HAP-1 (cell line): ENCODE measurements at regions not wholly inside any gene's neighbourhood (a gene's known extent, or its start where the extent isn't known, plus 50 kb on each side); places are given as distances from the start of the nearest gene placed in this dataset.

Experiments
- DNase-seq, 2 experiments: peaks; one replicate each; pipeline ENCODE4 v3.0.0-alpha.2; 2016 to 2020; ENCODE audit warnings: low spot score in 2 of 2
- H3K27me3 ChIP-seq: fragments of 250-450 bp; sonication (Bioruptor Pico); 2 replicates; pipeline ENCODE4 v1.5.1; 2020; ENCODE audit warnings: low read depth, mild to moderate bottlenecking, moderate library complexity
- H3K36me3 ChIP-seq: fragments of 250-450 bp; sonication (Bioruptor Pico); replicated peaks from 2 replicates; pipeline ENCODE4 v1.5.1; 2020; ENCODE audit warnings: mild to moderate bottlenecking
- H3K4me1 ChIP-seq: fragments of 250-450 bp; sonication (Bioruptor Pico); 2 replicates; pipeline ENCODE4 v1.5.1; 2020; ENCODE audit warnings: mild to moderate bottlenecking
- H3K4me3 ChIP-seq: fragments of 250-450 bp; sonication (Bioruptor Pico); 2 replicates; pipeline ENCODE4 v1.5.1; 2020; ENCODE audit warnings: mild to moderate bottlenecking, moderate library complexity
- H3K9me3 ChIP-seq: fragments of 250-450 bp; sonication (Bioruptor Pico); 2 replicates; pipeline ENCODE4 v1.5.1; 2020; ENCODE audit warnings: mild to moderate bottlenecking, moderate library complexity
- in situ Hi-C: fragments of 300-500 bp; cut with MboI; formaldehyde crosslinking; loops from 3 replicates; pipeline ENCODE4 v1.14.3; 2020; ENCODE audit warnings: low sequenced_read_pairs, inconsistent platforms, mixed read lengths

DNA sequence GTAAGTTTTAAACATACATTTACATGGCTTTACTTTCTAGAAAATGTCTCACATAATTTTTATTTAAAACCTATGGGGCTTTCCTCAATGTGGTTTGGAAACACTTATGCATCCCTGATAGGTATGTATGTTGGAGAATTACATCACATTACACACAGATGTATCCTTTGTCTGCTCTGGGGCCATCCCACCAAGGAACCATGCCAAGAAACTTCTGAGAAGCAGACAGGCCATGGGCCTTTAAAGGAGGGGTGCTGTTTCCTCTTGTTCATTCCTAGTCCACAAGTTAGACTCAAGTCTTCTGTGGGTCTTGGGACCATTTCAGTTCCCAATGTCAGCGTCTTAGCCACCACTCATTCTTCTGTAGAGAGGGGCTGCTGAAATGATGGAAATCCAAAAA is 162.0 kb upstream of the SETBP1 start:
- H3K4me3 ChIP-seq, result no peak overlapping the region
- in situ Hi-C loops, result no loop called here

DNA sequence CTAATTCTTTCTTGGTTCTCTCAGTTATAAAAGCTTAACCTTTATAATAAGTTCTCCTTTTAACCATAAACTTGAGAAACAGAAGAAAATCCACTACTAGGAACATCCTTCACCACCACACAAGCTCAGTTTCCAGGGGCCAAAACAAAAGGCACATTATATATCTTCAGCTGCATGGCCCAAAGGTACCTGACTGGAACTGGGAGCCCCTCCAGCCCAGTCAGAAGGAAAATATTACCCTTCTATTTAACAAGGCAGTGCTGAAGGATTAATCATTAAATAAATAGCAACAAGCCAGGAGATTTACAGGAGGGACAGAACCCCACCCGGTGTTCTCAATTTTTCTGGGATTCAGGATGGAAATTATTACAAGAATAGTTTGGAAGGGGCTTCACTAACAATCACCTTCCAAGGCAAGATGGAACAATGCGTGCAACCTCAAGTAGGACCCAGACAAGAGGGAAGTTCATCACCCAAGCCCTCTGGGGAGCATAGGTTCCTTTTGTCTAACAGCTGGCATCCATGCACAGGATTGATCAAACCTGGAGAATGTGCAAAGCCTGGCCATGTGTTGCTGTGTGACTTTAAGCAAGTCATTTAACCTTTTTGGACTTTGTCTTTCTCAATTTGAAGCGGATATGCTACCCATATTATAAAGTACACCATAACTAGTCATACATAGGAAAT is 159.6 kb upstream of the SETBP1 start:
- Histone ChIP-seq H3K36me3 (no peaks in the 10 kb centered on the region), H3K4me1 (no peaks in the 10 kb centered on the region), H3K9me3 (no peaks in the 10 kb centered on the region), H3K4me3 (no peak overlapping the region), H3K27me3 (no peaks in the 10 kb centered on the region)
- in situ Hi-C loops, result no loop called here
- no peak for DNase-seq

More for the DNA sequence above, 162.0 kb upstream of the SETBP1 start:
- H3K27me3 ChIP-seq, result no peaks in the 10 kb centered on the region
- no peaks in the 10 kb centered on the region for H3K9me3 ChIP-seq
- H3K4me1 ChIP-seq, result no peaks in the 10 kb centered on the region
- no peak for DNase-seq
- H3K36me3 ChIP-seq, result no peaks in the 10 kb centered on the region

DNA sequence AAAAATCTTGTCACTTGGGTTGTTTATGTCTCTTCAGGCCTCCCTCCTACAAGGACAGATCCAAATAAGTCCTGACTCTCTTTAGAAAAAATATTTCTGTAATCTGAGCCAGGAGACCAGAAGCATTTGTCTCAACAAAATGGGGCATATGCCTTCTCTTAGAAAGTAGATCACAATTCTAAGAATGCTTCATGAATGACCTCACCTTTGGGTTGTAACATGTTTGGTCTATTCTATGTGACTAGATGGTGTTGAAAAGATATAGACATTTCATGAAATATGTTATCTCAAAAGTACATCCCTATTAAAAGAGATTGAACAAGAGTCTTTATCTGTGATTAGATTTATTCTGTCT is 159.0 kb upstream of the SETBP1 start:
- Histone ChIP-seq H3K4me3 (no peak overlapping the region), H3K9me3 (no peaks in the 10 kb centered on the region), H3K27me3 (no peaks in the 10 kb centered on the region), H3K4me1 (no peaks in the 10 kb centered on the region), H3K36me3 (no peaks in the 10 kb centered on the region)
- no peak for DNase-seq
- in situ Hi-C loops, result no loop called here

DNA sequence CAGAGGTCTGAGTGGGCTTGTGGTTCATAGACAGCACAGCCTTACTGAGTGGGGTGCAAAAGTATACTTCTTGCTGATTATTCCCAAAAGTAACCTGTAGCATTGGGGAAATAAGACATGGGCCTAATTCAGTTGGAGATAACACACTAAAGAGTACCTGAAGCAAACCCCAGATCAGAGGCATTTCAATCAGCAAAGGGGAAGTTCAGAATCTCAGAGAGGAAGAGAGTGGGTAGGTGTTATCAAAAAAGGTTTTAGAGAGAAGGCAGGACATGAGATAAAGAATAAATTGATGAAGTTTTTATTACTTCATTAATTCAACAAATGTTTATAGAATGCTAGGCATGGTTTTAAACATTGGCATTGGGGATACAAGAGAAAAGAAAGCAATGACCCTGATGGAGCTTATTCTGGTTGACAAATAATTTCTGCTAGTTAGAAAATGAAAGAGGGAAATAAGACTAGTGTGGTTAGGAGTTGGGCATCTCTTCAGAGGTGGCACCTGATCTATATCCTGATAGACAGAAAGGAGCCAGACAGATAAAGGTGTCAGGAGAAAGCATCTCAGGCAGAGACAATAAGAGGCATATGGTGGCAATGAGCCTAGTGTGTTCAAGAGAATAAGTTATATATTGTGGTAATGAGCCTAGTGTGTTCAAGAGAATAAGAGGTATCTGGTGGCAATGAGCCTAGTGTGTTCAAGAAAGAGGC is 153.8 kb upstream of the SETBP1 start:
- Histone ChIP-seq H3K27me3 (no peaks in the 10 kb centered on the region), H3K4me1 (no peaks in the 10 kb centered on the region), H3K36me3 (no peaks in the 10 kb centered on the region), H3K4me3 (no peak overlapping the region), H3K9me3 (no peaks in the 10 kb centered on the region)
- no peak for DNase-seq
- in situ Hi-C loops, result no loop called here

DNA sequence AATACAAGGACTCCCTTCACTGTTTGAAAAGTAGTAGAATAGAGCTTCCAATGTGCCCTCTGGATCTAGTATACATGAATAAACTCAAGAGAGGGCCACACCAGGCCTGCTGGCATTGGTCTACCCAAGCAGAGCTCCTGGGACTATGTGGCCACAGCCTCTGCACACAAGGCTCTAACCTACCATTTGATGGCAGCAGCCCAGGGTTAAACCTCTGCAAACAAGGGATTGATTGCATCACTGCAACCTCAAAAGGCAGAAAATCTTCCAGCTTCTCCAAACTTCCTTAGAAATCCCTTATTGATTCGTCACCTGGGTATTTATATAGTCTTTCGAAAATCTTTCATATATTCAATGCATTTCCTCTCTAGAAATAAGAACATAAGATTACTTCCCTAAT is 147.6 kb upstream of the SETBP1 start:
- Histone ChIP-seq H3K4me3 (no peak overlapping the region), H3K4me1 (no peaks in the 10 kb centered on the region), H3K9me3 (no peaks in the 10 kb centered on the region), H3K27me3 (no peaks in the 10 kb centered on the region), H3K36me3 (no peaks in the 10 kb centered on the region)
- in situ Hi-C loops, result no loop called here
- DNase-seq, result no peak

DNA sequence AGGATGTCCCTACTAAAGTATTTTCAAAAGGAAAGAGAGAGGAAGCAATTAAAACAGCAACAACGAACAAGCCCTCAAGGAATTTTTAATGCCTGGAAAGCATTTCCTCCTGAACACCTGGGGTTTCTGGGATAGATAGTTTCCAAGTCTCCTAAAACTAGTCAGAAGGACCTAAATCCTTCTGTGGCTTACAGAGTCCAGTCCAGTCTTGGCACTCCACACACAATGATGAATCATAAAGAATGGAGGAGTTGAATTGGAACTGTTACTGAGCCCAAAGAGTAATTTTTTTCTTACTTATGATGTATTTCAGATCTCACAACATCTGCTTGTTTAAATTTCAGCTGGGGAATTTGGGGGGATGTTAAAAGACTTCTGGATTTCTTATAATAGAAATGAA is 144.6 kb upstream of the SETBP1 start:
- H3K27me3 ChIP-seq, result no peaks in the 10 kb centered on the region
- no peak overlapping the region for H3K4me3 ChIP-seq
- no peaks in the 10 kb centered on the region for H3K4me1 ChIP-seq
- no peaks in the 10 kb centered on the region for H3K36me3 ChIP-seq
- H3K9me3 ChIP-seq, result no peaks in the 10 kb centered on the region
- in situ Hi-C loops, result no loop called here
- DNase-seq, result no peak

DNA sequence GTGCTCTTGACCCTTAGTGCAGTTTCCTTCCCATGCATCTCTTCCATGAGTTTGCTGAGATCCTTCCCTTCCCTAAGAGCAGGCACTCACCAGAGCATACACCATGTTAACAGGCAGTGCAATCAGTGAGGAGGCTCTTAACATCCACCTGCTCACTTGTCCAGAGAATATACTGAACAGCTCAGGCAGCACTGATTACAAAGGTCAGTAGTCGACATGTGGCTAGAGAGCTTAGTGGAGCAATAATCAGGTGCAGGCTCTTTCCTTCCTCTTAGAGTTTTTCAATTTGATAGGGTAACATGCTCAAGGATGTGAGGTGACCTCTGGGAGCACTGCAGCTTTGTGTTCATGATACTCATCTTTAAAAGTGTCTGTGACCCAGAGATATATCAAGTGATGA is 144.1 kb upstream of the SETBP1 start:
- Histone ChIP-seq H3K4me1 (no peaks in the 10 kb centered on the region), H3K9me3 (no peaks in the 10 kb centered on the region), H3K36me3 (no peaks in the 10 kb centered on the region), H3K4me3 (no peak overlapping the region), H3K27me3 (no peaks in the 10 kb centered on the region)
- in situ Hi-C loops, result no loop called here
- no peak for DNase-seq

DNA sequence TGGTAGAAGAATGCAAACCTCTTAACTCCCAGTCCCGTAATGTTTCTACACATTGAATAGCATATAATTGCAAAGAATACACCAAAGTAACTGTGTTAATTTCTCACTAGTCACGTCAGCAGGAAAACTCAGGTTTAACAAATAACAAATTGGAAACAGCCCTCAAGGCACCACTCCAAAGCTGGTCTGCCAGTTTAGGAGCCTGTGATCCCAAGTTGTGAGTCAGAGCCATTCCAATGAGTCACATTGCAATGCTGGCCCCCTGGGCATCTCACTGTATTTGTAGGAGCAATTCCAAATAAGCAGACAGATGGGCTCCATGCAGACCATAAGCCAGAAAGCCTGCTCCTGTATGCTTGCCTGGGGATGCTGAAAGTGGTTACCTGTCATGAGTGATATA is 143.2 kb upstream of the SETBP1 start:
- no peaks in the 10 kb centered on the region for H3K9me3 ChIP-seq
- H3K4me1 ChIP-seq, result no peaks in the 10 kb centered on the region
- no peak overlapping the region for H3K4me3 ChIP-seq
- in situ Hi-C loops, result no loop called here
- no peak for DNase-seq
- H3K27me3 ChIP-seq, result no peaks in the 10 kb centered on the region
- H3K36me3 ChIP-seq, result no peaks in the 10 kb centered on the region

DNA sequence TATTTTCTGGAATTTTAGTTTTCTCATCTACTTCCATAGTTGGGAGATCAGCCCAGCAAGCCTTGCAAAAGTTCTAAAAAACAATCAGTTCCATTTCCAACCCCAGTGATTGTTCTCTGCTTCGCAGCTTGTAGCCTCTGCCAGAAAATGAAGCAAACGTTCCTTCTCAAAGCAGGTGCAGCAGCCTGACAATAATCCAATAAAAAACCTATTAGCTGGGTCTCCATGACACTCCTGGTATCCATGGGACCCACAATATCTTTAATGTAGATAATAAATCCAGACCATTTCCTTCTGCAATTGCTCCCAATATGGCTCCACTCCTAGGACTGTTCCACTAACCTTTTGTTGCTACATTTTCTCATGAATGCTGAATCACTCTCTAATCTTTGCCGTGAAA is 140.8 kb upstream of the SETBP1 start:
- Histone ChIP-seq H3K4me3 (no peak overlapping the region), H3K9me3 (no peaks in the 10 kb centered on the region), H3K36me3 (no peaks in the 10 kb centered on the region), H3K27me3 (no peaks in the 10 kb centered on the region), H3K4me1 (no peaks in the 10 kb centered on the region)
- in situ Hi-C loops, result no loop called here
- no peak for DNase-seq

DNA sequence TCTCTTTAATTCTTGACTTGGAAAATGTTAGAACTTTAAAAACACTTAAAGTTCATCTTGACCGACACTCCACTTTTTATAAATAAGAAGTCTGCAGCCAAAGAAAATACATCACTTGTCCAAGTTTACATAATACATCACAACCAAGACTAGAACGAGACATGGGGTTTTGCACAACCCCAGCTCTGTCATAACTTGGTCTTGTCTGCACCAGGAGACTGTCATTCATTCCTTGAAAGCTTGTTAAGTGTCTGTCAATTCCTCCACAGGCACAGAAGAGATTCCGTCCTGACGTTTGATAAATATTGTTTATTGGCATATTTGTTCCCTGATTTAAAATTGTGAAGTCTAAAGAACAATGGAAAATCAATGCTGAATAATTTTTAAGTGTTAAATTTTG is 139.5 kb upstream of the SETBP1 start:
- H3K36me3 ChIP-seq, result no peaks in the 10 kb centered on the region
- in situ Hi-C loops, result no loop called here
- no peaks in the 10 kb centered on the region for H3K27me3 ChIP-seq
- no peaks in the 10 kb centered on the region for H3K4me1 ChIP-seq
- no peak overlapping the region for H3K4me3 ChIP-seq
- H3K9me3 ChIP-seq, result no peaks in the 10 kb centered on the region
- no peak for DNase-seq

DNA sequence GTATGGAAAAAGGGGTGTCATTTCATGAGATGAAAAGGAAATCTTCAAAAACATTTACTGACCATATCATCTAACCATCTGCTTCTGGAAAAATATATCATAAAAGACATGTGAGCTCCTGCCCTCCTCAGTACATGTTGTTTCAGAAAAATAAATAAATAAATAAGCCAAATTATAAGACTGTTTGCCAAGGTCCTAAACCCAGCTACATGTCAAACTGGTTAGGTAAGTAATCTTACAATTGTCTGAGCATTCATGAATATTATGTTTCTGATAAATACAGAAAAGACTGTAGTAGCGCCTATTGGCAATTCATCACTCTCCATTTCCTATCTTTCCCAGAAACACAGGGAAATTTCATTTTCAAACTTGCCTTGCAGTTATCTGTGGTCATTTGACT is 138.9 kb upstream of the SETBP1 start:
- H3K4me3 ChIP-seq, result no peak overlapping the region
- in situ Hi-C loops, result no loop called here
- no peaks in the 10 kb centered on the region for H3K27me3 ChIP-seq
- no peaks in the 10 kb centered on the region for H3K9me3 ChIP-seq
- no peak for DNase-seq
- H3K4me1 ChIP-seq, result no peaks in the 10 kb centered on the region
- no peaks in the 10 kb centered on the region for H3K36me3 ChIP-seq

DNA sequence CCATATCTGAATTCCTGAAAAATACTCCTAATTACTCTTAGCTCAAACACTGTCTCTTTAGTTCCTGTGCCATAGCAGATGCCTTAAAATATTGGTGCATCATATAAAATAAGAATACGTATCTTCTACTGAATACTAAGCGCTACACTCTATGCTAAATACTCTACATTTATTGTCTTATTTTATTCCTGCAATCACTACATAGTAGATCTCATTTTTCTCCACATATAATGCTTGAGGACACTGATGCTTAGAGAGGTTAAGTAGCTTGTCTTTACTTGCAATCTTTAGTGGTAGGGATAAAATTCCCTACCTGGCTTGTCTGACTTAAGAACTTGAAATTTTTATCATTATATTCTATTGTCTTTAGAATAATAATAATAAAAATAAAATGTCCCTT is 137.3 kb upstream of the SETBP1 start:
- in situ Hi-C loops, result no loop called here
- DNase-seq, result no peak
- H3K27me3 ChIP-seq, result no peaks in the 10 kb centered on the region
- H3K4me1 ChIP-seq, result no peaks in the 10 kb centered on the region
- no peaks in the 10 kb centered on the region for H3K9me3 ChIP-seq
- no peaks in the 10 kb centered on the region for H3K36me3 ChIP-seq
- no peak overlapping the region for H3K4me3 ChIP-seq

DNA sequence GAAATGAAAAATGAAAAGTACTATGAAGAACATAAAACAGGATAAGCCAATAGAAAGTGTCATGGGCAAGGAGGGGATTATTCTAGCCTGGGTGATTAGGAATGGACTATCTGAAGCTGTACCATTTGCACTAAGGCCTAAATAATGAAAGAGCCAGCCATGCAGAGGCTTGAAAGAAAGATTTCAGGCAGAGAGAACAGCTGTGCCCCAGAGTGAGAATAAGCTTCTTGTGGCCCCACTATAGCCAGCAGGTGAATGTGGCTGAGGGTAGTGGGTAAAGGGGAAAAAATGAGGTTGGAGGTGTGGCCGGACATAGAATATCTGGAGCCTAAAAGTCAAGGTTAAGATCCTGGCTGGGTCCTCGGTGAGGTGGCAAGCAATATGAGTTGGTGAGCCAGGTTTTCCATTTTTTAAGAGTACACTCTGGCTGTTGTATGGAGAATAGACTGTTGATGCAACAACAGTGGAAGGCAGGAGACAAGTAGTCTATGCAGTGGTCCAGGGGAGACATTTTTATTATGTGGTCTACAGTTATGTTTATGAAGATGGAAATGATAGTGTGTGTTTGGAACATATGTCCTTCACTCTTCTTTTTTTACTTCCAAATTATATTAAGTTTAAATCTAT is 135.2 kb upstream of the SETBP1 start:
- H3K4me1 ChIP-seq, result no peaks in the 10 kb centered on the region
- H3K27me3 ChIP-seq, result no peaks in the 10 kb centered on the region
- no peak for DNase-seq
- no peak overlapping the region for H3K4me3 ChIP-seq
- H3K36me3 ChIP-seq, result no peaks in the 10 kb centered on the region
- in situ Hi-C loops, result no loop called here
- H3K9me3 ChIP-seq, result no peaks in the 10 kb centered on the region

DNA sequence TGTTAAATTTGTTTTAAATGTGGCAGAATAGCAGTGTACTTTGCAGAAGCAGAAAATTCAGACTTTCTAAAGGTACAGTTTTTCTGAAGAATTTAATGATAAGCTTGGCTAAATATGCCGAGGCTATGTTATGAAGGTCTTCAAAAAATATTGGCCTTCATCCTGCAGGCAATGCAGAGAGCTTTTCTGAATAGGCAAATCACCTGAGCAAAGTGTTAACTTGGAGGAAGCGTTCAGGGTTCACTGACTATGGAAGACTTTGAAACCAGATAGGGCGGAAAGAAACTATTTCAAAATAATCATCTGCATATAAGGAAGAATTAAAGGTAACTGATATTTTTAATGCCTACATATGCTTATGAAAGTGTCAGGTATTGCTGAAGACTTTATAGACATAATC is 133.7 kb upstream of the SETBP1 start:
- Histone ChIP-seq H3K9me3 (no peaks in the 10 kb centered on the region), H3K4me3 (no peak overlapping the region), H3K36me3 (no peaks in the 10 kb centered on the region), H3K27me3 (no peaks in the 10 kb centered on the region), H3K4me1 (no peaks in the 10 kb centered on the region)
- DNase-seq, result no peak
- in situ Hi-C loops, result no loop called here
